Nucleus accumbens (tissue), 56 donors: ENCODE measurements at regions not wholly inside any gene's neighbourhood (a gene's known extent, or its start where the extent isn't known, plus 50 kb on each side); places are given as distances from the start of the nearest gene placed in this dataset.

Experiments
- DNase-seq, 56 donors: peaks; one replicate each; lab custom pipeline; 2025; lab: John Stamatoyannopoulos, UW

DNA sequence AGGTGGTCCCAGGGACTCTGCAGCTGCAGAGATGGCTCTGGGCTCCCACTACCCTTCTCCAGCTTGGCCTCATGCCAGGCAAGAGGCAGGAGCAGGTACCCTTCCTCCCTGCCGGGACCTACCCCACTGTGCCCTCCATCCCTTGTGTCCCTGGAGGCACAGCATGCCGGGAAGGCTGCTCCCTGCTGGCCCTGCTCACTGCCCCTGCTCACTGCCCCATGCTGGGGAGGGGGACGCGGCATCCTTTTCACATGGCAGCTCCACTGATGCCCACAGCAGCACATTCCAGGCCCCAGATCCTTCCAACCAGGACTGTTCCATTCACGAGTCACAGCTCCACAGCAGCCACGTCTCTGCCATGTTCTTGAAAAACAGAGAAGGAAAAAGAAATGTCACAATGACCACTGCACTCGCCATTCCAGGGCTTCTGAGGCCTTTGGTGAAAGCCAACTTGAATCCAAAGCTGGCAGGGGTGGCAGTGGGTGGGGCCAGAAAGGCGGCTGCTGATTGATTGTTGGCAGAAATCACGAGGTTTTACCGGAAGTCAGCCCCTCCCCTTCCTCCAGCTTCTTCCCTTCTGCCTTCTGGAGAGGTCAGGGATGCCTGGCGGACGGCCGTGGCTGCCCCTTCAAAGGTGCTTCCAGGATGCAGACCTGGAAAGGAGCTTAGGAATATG is 268.0 kb downstream of the CYP26B1 start:
- DNase-seq, result no peak

DNA sequence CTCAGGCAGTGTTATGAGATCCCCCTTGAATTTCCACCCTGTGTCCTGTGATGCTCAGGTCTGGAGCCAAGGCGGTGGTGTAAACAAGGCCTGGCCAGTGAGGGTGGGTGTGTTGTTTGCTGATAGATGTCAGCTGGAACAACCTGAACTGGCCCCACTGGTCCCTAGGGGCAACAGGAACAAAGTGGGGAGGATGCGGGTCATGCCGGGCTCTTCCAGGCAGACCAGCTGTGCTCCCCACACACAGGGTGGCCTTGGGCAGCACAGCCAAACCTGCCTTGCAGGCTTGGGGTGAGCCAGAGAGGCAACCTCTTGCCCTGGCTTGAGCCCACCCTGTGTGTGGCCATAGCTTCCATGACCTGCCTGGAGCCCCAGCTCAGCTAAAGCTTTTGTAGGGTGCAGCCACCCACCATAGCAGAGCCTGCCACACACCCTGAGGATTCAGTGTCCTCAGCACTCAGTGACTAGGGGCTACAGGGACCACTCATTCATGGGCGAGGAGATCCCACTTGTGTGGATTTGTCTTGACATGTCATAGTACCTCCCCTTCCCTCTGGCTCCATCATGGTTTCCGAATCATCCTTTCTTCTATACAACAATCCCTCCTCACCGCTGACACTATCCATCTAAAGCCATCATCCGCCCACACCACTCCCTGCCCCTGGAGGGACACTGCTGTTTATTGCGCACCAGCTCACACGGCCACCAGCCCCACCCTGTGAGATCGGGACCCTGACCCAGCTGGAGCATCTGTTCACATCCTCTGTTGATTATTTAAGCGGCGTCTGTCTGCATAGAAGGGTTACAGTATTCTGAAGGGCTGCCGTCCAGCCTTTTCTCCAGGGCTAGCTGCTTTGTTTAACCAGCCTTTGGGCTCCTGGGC is 268.8 kb downstream of the CYP26B1 start:
- no peak for DNase-seq

DNA sequence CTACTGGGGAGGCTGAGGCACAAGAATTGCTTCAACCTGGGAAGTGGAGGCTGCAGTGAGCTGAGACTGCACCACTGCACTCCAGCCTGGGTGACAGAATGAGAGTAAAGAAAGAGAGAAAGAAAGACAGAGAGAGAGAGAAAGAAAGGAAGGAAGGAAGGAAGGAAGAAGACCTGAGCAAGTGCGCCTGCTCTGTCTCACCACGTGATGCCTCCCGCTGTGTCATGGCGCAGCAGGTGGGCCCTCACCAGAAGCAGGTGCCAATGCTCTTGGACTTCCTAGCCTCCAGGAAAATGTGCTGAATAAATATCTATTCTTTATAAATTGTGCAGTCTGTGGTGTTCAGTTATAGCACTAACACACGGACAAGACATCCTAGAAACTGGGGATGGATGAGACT is 270.0 kb downstream of the CYP26B1 start:
- DNase-seq, result no peak

DNA sequence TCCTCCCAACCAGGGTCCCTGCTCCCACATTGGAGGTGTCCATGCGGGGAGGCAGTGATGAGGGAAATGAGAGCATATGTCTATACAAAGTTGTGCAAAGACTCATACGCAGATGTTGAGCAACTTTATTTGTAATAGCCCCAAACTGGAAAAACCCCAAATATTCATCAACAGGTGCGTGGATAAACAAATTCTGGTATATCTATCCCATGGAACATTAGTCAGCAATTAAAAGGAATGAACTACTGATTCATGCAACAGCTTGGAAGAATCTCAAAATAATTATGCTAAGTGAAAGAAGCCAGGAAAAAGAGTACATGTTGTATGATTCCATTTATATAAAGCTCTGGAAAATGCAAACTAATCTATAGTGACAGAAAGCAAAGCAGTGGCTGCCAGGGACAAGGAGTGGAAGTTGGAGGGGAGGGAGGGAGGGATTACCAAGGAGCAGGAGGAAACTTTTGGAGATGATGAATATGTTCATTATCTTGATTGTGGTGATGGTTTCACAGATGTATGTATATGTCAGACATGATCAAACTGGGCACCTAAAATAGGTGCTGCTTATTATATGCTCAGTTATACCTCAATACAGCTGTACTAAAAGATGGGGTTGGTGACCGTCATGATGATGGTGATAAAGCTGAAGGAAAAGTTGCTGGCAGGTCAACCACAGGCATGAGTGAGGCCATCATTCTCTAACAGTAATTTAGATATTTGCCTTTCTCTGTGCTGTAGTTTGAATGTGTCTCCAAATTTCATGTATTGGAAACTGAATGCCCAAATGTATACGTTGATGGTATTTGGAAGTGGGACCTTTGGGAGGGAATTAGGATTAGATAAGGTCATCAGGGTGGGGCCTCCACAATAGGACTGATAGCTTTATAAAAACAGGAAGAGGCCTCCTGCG is 270.9 kb downstream of the CYP26B1 start:
- DNase-seq, result no peak

DNA sequence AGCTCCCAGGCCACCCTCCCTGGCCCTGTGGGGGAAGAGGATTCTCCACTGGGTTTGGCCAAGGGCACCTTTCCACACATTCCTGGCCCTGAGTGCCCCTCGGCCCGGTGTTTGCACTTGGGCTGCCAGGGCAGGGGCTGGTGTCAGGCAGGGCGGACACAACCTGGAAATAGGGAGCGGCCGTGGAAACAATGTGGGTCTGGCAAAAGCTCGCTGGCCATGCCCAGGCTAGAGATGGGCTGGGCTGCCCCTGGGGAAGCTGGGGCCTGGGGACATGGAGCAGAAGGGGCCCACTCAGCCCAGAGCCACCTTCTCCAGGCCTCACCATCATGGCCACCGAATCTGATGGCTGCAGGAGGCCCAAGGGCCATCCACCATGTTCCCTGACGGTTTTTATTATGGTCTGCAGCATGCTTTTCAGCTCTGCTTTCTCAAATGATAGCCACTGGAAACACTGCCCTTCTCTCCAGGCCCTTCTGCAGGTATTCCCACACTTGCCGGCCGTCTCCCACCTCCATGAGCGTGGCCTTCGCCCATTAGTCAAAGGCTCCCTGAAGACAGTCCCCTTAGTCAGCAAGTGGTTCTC is 275.1 kb downstream of the CYP26B1 start:
- no peak for DNase-seq

DNA sequence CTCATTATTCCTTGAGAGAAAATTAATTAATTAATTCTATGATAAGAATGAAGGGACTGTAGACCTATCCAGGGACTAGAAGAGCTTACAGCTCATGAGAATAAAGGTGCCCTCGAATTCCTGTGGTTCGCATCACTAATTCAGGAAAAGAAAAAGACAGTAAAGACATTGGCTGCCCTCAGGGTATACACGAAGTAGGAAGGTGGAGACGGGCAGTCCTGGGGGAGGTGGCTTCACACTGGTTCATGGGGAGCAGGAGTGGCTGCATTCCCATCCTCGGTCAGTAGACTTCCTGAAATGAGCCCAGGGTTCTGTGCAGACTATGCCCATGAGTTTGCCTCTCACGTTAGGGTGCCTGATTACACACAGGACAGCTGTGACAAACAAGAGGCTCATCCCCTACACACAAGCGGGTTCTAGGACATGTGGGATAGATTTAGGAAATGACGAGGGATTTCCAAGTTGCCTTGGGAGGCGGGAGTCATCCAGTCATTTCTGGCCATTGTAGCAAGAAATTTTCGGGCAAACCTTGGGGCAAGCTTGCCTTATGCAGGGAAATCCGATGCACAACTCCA is 282.2 kb downstream of the CYP26B1 start:
- no peak for DNase-seq

DNA sequence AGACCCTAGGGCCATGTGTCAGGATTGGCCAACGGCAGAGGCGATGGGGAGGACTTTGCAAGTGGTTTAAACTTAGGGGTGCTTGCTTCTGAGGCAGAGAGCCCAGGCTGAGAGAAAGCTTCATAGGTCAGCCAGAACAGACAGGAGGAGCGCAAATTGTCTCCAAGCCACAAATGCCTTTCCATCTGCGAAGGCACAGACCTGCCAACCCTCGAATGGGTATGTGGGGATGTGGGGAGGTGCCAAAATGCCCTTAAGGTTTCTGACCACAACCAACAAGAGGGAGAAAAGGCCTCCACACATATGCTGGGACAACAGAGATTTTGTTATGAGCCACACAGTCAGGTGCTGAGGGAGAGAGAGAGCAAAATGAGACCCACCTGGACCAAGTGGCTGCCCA is 283.6 kb downstream of the CYP26B1 start:
- no peak for DNase-seq

DNA sequence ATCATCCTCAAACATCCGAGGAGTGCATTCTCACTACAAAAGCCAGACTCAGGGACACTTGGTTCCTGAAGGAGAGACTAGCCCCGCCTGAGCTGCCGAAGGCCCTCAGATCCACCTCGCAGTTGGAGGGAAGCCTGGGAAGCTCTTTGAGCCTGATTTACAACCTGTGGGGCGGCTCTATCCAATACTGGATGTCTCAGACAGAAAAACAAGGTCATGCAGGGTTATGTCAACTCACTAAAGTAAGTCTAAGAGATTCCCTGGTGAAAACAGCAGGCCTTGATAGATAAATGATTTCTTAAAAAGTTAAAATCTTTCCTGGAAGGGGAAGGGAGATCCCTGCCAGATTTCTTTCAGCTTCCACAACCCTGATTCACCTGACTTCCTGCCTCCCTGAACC is 284.3 kb downstream of the CYP26B1 start:
- DNase-seq, result no peak

DNA sequence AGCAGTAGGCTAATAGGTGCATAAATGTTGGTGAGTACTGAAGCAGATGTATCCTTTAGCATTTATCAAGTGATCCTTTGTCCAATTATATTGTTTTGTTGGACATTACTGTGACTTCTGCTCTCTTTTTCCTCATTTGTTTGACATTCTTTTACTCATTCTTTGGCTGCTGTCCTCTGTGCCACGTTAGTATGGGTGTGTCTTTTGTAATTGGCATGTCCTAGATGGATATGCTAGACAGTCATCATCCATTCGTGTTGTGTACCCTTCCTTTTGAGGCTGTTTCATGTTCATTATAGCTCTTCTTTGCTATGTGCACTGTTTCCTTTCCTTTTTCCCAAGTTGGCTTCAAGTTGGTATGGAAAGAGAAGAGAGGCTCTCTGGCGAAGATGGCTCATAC is 284.7 kb downstream of the CYP26B1 start:
- DNase-seq, result no peak

DNA sequence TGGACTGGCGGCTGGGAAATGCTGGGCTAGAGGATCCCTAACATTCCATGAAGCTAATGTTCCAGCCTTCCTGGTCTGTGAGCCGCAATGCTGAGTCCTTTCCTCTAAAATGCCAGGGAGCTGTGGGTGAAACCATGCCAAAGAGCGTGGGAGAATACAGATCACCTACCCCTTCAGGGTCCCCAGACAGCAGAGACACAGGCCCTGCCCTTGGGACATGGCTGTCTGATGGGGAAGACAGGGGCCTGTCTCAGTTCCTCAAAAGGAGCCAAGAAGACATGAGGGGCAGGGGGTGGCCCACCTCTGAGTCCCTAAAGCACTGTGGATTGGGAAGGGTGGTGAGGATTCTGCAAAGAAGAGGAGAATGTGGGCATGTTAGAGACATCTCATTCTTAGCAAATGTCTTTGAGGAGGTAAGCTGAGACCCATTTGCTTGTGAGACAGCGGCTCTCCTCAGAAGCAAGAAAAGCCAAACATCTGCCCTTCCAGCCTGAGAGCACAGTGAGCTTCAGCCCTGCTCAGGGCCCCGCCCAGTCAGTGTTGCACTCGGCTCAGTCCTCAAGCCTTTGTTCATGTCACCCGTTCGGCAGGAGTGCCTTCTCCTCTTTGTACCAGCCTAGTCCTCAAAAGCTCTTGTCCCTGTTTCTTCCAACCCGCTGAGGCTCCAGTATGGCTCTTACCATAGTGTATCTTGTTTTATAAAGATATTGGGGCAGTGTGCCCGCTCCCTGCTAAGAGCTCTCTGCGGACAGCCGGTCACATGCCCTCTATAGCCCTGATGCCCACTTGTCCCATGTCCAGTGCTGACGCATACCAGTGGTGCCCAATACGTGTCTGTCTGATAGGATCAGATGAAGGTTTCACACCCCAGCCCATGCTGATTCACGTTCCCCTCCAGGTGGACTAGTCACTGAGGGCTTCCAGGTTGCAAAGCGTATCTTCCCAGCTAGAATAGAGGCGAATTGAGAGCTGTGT is 286.2 kb downstream of the CYP26B1 start:
- DNase-seq, result no peak

DNA sequence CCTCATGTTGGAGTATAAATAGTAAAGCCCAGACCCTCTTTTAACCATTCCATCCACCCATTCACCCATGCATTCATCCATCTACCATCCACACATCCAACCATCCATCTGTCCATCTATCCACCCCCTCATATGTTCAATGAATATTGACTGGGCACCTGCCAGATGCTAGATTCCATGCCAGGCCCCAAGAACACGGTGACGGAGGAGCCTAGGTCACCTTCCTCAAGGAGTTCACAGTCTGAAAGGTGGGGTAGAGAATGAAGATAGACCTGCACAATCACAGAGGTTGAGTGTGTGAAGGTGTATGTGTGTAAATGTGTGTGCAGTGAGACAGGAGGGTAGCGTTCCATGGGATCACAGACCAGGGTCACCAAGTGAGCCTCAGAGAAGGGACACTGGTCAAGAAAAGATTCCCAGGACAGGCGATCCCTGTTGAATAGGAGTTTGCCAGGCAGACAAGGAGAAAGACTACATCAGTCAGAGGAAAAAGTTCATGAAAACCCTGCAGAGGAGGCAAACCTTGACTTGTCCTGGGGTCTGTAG is 287.2 kb downstream of the CYP26B1 start:
- no peak for DNase-seq

DNA sequence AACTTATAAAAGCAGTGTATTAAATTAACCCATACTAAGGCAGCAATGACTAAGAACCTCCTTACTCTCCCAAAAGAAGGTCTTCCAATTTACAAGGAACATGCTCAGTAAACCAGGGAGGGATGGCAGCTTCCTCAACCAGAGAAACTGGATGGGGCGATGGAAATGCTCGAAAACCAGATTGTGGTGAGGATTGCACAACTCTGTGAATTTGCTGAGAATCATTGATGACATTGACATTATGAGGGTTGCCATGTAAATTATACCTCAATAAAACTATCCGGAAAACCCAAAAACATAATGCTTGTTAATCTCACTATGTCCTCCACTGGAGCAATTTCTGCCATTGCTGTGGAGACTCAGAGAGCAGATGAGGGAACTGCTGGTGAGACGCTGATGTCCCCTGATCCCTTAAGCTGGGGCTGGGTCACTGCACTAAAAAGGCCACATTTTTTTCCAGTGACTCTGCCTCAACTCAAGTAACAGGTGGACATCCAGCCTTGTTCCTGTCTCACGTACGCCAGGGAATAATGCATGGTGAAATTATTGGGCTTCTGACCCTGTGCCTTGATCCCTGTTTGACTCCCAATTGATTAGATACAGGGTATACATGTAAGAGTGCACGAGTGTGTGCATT is 288.3 kb downstream of the CYP26B1 start:
- no peak for DNase-seq

DNA sequence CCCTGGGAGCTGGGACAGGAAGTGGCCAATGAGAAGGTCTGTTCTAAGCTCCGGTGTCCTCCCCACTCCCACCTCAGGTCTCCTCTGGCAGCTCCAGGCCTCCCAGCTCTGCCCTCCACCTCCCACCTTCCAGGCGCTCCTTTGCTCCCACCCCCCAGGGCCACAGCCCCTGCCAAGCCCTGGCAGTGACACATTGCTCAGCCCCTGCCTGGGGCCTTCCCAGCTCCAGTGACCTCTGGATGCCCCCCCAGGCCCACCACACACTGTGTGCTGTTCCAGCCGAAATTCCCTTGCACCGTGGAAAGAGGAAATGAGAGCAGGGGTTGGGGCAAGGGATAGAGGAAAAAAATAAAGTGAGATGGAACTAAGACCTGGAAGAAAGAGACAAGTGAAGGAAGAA is 289.6 kb downstream of the CYP26B1 start:
- DNase-seq, result no peak

DNA sequence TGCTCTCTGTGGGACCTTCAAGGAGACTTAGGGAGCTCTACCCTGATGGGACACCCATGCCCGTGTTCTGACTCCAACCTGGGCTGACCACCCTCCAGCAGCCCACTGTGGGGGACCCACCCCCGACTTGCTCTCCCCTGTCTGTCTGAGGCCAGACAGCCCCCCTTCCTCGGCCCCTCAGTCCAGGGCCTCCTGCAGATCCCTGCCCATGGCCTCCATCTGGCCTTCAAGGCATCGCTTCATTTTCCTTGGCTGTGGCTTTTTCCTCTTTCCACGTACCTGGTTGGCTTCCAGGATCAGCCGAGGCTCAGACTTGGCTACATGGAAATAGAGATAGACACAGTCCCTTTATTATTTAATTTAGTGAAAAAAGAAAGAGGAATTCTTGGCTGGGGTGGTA is 290.0 kb downstream of the CYP26B1 start:
- DNase-seq, result no peak

DNA sequence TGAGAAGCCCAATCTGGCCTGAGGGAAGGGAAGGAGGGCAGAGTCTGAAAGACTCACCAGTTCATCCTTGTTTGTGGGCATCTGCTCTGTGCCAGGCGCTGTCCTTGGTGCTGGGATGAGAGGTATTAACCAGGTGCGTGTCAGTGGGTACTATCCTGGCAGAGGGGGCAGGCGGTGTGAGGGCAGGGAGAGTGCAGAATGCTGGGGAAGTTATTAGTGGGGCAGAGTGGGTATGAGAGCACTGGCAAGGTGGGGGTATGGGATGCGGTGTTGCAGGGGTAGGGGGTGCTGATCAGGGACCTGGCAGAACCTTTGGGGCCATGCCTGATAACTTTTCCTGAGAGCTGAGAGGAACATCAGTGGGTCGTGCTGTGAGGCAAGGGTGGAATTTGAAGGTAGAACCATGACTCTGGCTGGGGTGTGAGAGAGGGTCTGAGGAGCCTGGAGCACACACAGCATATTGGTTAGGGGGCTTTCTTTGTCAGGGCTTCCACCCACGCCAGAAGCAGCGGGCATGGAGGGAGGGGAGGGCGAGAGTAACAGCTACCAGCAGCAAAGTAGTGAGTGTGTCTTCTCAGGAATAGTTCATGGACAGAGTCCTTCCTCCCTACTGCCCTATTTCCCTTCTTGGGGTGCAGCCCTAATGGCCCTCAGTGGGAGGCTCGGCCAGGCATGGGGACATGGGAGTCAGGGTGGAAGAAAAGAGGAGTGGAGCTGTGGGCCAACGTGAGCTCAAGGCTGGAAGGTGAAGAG is 290.7 kb downstream of the CYP26B1 start:
- DNase-seq, result no peak

DNA sequence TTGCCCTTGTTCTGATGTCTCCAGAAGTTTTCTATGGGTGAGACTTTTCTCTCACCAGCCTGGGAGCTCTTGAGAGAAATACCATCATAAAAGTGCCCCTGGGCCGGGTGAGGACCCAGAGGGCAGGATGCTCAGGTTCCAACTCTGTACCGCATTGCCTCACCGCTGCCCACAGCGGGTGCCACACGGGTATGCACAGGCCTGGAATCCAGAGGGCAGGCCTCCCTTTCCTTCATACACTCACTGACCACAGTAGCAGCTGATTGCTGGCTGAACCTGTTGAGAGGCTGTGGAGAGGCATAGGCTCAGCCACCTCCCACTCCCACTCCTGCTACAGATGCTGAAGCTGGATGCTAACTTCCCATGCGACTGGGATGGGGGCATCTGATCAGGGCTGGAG is 293.8 kb downstream of the CYP26B1 start:
- DNase-seq, result no peak

DNA sequence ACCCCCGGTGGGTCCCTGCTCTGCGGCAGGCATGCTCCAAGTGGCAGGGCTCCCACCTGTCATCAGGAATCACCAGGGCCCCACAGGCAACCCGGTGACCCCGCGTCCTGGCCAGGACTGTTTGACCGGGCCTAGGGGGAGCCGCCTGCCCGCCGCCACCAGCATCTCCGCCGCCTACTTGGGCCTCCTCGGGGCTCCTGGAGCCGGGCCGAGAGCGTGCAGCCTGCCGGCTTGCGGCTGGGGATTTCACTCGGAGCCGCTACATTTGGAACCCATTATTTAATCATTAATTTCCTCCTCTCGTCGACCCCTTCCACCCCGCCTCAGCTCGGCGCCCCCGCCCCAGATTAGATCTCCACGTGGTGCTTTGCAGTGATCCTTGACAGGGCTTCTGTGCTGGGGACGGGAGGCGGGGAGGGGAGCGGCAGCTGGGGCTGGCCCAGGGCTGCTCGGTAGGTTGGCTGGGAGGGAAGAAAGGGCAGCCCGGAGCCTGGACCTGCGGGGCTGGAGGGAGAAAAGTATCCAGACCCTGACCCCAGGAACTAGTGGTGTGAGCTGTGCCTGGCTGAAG is 295.4 kb downstream of the CYP26B1 start:
- no peak for DNase-seq
